Hematopoietic multipotent progenitor cell (in vitro differentiated cells): ENCODE measurements at regions not wholly inside any gene's neighbourhood (a gene's known extent, or its start where the extent isn't known, plus 50 kb on each side); places are given as distances from the start of the nearest gene placed in this dataset.
A peak's percentile ranks its signal among the peaks of the same experiment; 100 is the strongest.

Source experiments
- DNase-seq, 3 donors: peaks; one replicate each; pipeline ENCODE4 v3.0.0-alpha.2; 2011 to 2015; ENCODE audit warnings: low read depth in 2 of 3, low spot score in 2 of 3

- no peak for DNase-seq
Measured at GRCh38 chr4:32440391-32440790, 1720.2 kb downstream of the PCDH7 start.

- no peak for DNase-seq
Measured at GRCh38 chr4:32454482-32454881, 1734.3 kb downstream of the PCDH7 start.

- DNase-seq, result no peak
Measured at GRCh38 chr4:32455231-32455630, 1735.1 kb downstream of the PCDH7 start.

GRCh38 chr4:32460972-32461371, 1740.8 kb downstream of the PCDH7 start:
- no peak for DNase-seq

GRCh38 chr4:32462944-32463343, 1742.8 kb downstream of the PCDH7 start:
- DNase-seq, result peak in 2 of 3 donors; percentile 11 to 48

GRCh38 chr4:32470087-32470585, 1750.0 kb downstream of the PCDH7 start:
- DNase-seq, result no peak

GRCh38 chr4:32472918-32473317, 1752.7 kb downstream of the PCDH7 start:
- DNase-seq, result no peak

- no peak for DNase-seq
Measured at GRCh38 chr4:32475710-32476109, 1755.5 kb downstream of the PCDH7 start.

- no peak for DNase-seq
Measured at GRCh38 chr4:32477518-32477917, 1757.3 kb downstream of the PCDH7 start.

- DNase-seq, result no peak
Measured at GRCh38 chr4:32485956-32486355, 1765.8 kb downstream of the PCDH7 start.

GRCh38 chr4:32488690-32489089, 1768.5 kb downstream of the PCDH7 start:
- no peak for DNase-seq

- DNase-seq, result no peak
Measured at GRCh38 chr4:32499171-32499570, 1779.0 kb downstream of the PCDH7 start.

GRCh38 chr4:32503241-32503640, 1783.1 kb downstream of the PCDH7 start:
- DNase-seq, result no peak

GRCh38 chr4:32506067-32506466, 1785.9 kb downstream of the PCDH7 start:
- no peak for DNase-seq

- no peak for DNase-seq
Measured at GRCh38 chr4:32519060-32519459, 1798.9 kb downstream of the PCDH7 start.

GRCh38 chr4:32525420-32525819, 1805.3 kb downstream of the PCDH7 start:
- DNase-seq, result no peak

GRCh38 chr4:32544846-32545245, 1824.7 kb downstream of the PCDH7 start:
- DNase-seq, result no peak

- no peak for DNase-seq
Measured at GRCh38 chr4:32551943-32552342, 1831.8 kb downstream of the PCDH7 start.

- DNase-seq, result no peak
Measured at GRCh38 chr4:32560306-32560705, 1840.1 kb downstream of the PCDH7 start.

- no peak for DNase-seq
Measured at GRCh38 chr4:32562010-32562409, 1841.8 kb downstream of the PCDH7 start.

GRCh38 chr4:32564626-32565025, 1844.5 kb downstream of the PCDH7 start:
- no peak for DNase-seq

- peak in 2 of 3 donors; percentile 53 to 75 for DNase-seq
Measured at GRCh38 chr4:32569861-32570260, 1849.7 kb downstream of the PCDH7 start.

GRCh38 chr4:32572366-32572765, 1852.2 kb downstream of the PCDH7 start:
- no peak for DNase-seq
